ENCODE measurements at regions not wholly inside any gene's neighbourhood (a gene's known extent, or its start where the extent isn't known, plus 50 kb on each side); places are given as distances from the start of the nearest gene placed in this dataset.

GRCh38 chr3:148149556-148149955, 548.1 kb upstream of the AGTR1 start:
- H3K27me3 ChIP-seq (ENCODE audit: insufficient read depth, low read length), result no peaks in the 10 kb centered on the region
- H3K9me3 ChIP-seq (ENCODE audit: insufficient read depth, low read depth, low read length), result no peaks in the 10 kb centered on the region
- H2AFZ ChIP-seq (ENCODE audit: low read depth, low read length), result no peak overlapping the region
- FAIRE-seq (no peak), DNase-seq (ENCODE audit: low read depth) (no peak)
- H3K9ac ChIP-seq (ENCODE audit: low read length), result no peak overlapping the region
- TF ChIP-seq EZH2 (IDR thresholded peaks at IDR 0.05; ENCODE audit: insufficient read depth, low read length) (no peak), CTCF (IDR thresholded peaks at IDR 0.05; ENCODE audit: insufficient read depth, low read depth, low read length) (no peak)
- no peaks in the 10 kb centered on the region for H3K79me2 ChIP-seq (ENCODE audit: insufficient read depth, low read length)
- Mint-ChIP-seq H3K27ac (ENCODE audit: unreplicated experiment) (no peak overlapping the region), H3K4me3 (ENCODE audit: unreplicated experiment) (no peak overlapping the region), H3K4me1 (ENCODE audit: low read depth, unreplicated experiment) (peaks cover 5% of the 10 kb centered on the region), H3K36me3 (ENCODE audit: low read depth, unreplicated experiment) (no peaks in the 10 kb centered on the region), H3K27me3 (ENCODE audit: low read depth, unreplicated experiment) (no peaks in the 10 kb centered on the region), H3K9me3 (ENCODE audit: unreplicated experiment) (peaks cover 4% of the 10 kb centered on the region)
- no peaks in the 10 kb centered on the region for H3K4me1 ChIP-seq (ENCODE audit: insufficient read depth, low read length)
- H3K36me3 ChIP-seq (ENCODE audit: insufficient read depth, low read length), result no peaks in the 10 kb centered on the region
- no peak overlapping the region for H3K4me3 ChIP-seq (ENCODE audit: insufficient read depth, low read depth, low read length)
- no peaks in the 10 kb centered on the region for H4K20me1 ChIP-seq (ENCODE audit: insufficient read depth, low read length)
- no peak overlapping the region for H3K27ac ChIP-seq (ENCODE audit: low read depth, low read length)
- no peak overlapping the region for H3K4me2 ChIP-seq (ENCODE audit: low read length)

GRCh38 chr3:148150141-148150540, 547.6 kb upstream of the AGTR1 start:
- Histone ChIP-seq H3K4me1 (ENCODE audit: insufficient read depth, low read length) (no peaks in the 10 kb centered on the region), H3K27ac (ENCODE audit: low read depth, low read length) (no peak overlapping the region), H2AFZ (ENCODE audit: low read depth, low read length) (no peak overlapping the region), H3K4me2 (ENCODE audit: low read length) (no peak overlapping the region), H3K79me2 (ENCODE audit: insufficient read depth, low read length) (no peaks in the 10 kb centered on the region), H3K27me3 (ENCODE audit: insufficient read depth, low read length) (no peaks in the 10 kb centered on the region), H3K4me3 (ENCODE audit: insufficient read depth, low read depth, low read length) (no peak overlapping the region), H3K9ac (ENCODE audit: low read length) (no peak overlapping the region), H3K36me3 (ENCODE audit: insufficient read depth, low read length) (no peaks in the 10 kb centered on the region), H3K9me3 (ENCODE audit: insufficient read depth, low read depth, low read length) (no peaks in the 10 kb centered on the region), H4K20me1 (ENCODE audit: insufficient read depth, low read length) (no peaks in the 10 kb centered on the region)
- peaks cover 4% of the 10 kb centered on the region for H3K9me3 Mint-ChIP-seq (ENCODE audit: unreplicated experiment)
- H3K36me3 Mint-ChIP-seq (ENCODE audit: low read depth, unreplicated experiment), result no peaks in the 10 kb centered on the region
- no peak for FAIRE-seq
- H3K27me3 Mint-ChIP-seq (ENCODE audit: low read depth, unreplicated experiment), result no peaks in the 10 kb centered on the region
- peaks cover 5% of the 10 kb centered on the region for H3K4me1 Mint-ChIP-seq (ENCODE audit: low read depth, unreplicated experiment)
- no peak for TF ChIP-seq EZH2 (IDR thresholded peaks at IDR 0.05; ENCODE audit: insufficient read depth, low read length)
- TF ChIP-seq CTCF (IDR thresholded peaks at IDR 0.05; ENCODE audit: insufficient read depth, low read depth, low read length), result no peak
- no peak overlapping the region for H3K27ac Mint-ChIP-seq (ENCODE audit: unreplicated experiment)
- no peak for DNase-seq (ENCODE audit: low read depth)
- no peak overlapping the region for H3K4me3 Mint-ChIP-seq (ENCODE audit: unreplicated experiment)

- H3K36me3 Mint-ChIP-seq (ENCODE audit: low read depth, unreplicated experiment), result no peaks in the 10 kb centered on the region
- peaks cover 5% of the 10 kb centered on the region for H3K4me1 Mint-ChIP-seq (ENCODE audit: low read depth, unreplicated experiment)
- H3K36me3 ChIP-seq (ENCODE audit: insufficient read depth, low read length), result no peaks in the 10 kb centered on the region
- H2AFZ ChIP-seq (ENCODE audit: low read depth, low read length), result peak overlapping the region; percentile 9
- DNase-seq (ENCODE audit: low read depth) (peak; percentile 73), FAIRE-seq (no peak)
- no peak overlapping the region for H3K9ac ChIP-seq (ENCODE audit: low read length)
- no peak overlapping the region for H3K4me2 ChIP-seq (ENCODE audit: low read length)
- no peak overlapping the region for H3K4me3 Mint-ChIP-seq (ENCODE audit: unreplicated experiment)
- no peaks in the 10 kb centered on the region for H3K27me3 ChIP-seq (ENCODE audit: insufficient read depth, low read length)
- no peaks in the 10 kb centered on the region for H4K20me1 ChIP-seq (ENCODE audit: insufficient read depth, low read length)
- no peak overlapping the region for H3K27ac Mint-ChIP-seq (ENCODE audit: unreplicated experiment)
- TF ChIP-seq EZH2 (IDR thresholded peaks at IDR 0.05; ENCODE audit: insufficient read depth, low read length) (no peak), CTCF (IDR thresholded peaks at IDR 0.05; ENCODE audit: insufficient read depth, low read depth, low read length) (no peak)
- H3K79me2 ChIP-seq (ENCODE audit: insufficient read depth, low read length), result no peaks in the 10 kb centered on the region
- no peaks in the 10 kb centered on the region for H3K27me3 Mint-ChIP-seq (ENCODE audit: low read depth, unreplicated experiment)
- peaks cover 4% of the 10 kb centered on the region for H3K9me3 Mint-ChIP-seq (ENCODE audit: unreplicated experiment)
- no peak overlapping the region for H3K27ac ChIP-seq (ENCODE audit: low read depth, low read length)
- H3K9me3 ChIP-seq (ENCODE audit: insufficient read depth, low read depth, low read length), result no peaks in the 10 kb centered on the region
- no peak overlapping the region for H3K4me3 ChIP-seq (ENCODE audit: insufficient read depth, low read depth, low read length)
- H3K4me1 ChIP-seq (ENCODE audit: insufficient read depth, low read length), result peaks cover 4% of the 10 kb centered on the region
Measured at GRCh38 chr3:148158210-148158609, 539.5 kb upstream of the AGTR1 start.
